ENCODE measurements at regions not wholly inside any gene's neighbourhood (a gene's known extent, or its start where the extent isn't known, plus 50 kb on each side); places are given as distances from the start of the nearest gene placed in this dataset.
A peak's percentile ranks its signal among the peaks of the same experiment; 100 is the strongest.
"Not testable (repeated sequence)": the region's sequence is repeated elsewhere in the genome, so short reads cannot be mapped to it uniquely, and the experiment has no call there.

GRCh38 chr2:239604861-239605260, 204.0 kb upstream of the HDAC4 start:
- DNase-seq (ENCODE audit: low read depth in 2 of 2), result no peak

- DNase-seq (ENCODE audit: low read depth in 2 of 2), result no peak
Observed at GRCh38 chr2:239603411-239604356, 202.9 kb upstream of the HDAC4 start.

GRCh38 chr2:239602290-239603282, 201.8 kb upstream of the HDAC4 start:
- DNase-seq (ENCODE audit: low read depth in 2 of 2), result no peak

- DNase-seq (ENCODE audit: low read depth in 2 of 2), result no peak
Observed at GRCh38 chr2:239601880-239602279, 201.1 kb upstream of the HDAC4 start.

GRCh38 chr2:239601201-239601851, 200.5 kb upstream of the HDAC4 start:
- no peak for DNase-seq (ENCODE audit: low read depth in 2 of 2)

GRCh38 chr2:239600650-239601049, 199.8 kb upstream of the HDAC4 start:
- no peak for DNase-seq (ENCODE audit: low read depth in 2 of 2)

- DNase-seq (ENCODE audit: low read depth in 2 of 2), result no peak
Observed at GRCh38 chr2:239600001-239600593, 199.3 kb upstream of the HDAC4 start.

GRCh38 chr2:239599299-239599698, 198.5 kb upstream of the HDAC4 start:
- no peak for DNase-seq (ENCODE audit: low read depth in 2 of 2)

GRCh38 chr2:239598732-239599090, 197.9 kb upstream of the HDAC4 start:
- DNase-seq (ENCODE audit: low read depth in 2 of 2), result no peak

GRCh38 chr2:239598011-239598731, 197.4 kb upstream of the HDAC4 start:
- DNase-seq (ENCODE audit: low read depth in 2 of 2), result peak in 1 of 2 donors; percentile 8

- no peak for DNase-seq (ENCODE audit: low read depth in 2 of 2)
Observed at GRCh38 chr2:239597216-239597615, 196.4 kb upstream of the HDAC4 start.

GRCh38 chr2:239596792-239597191, 196.0 kb upstream of the HDAC4 start:
- no peak for DNase-seq (ENCODE audit: low read depth in 2 of 2)

- no peak for DNase-seq (ENCODE audit: low read depth in 2 of 2)
Observed at GRCh38 chr2:239596253-239596652, 195.4 kb upstream of the HDAC4 start.

GRCh38 chr2:239595726-239596125, 194.9 kb upstream of the HDAC4 start:
- no peak for DNase-seq (ENCODE audit: low read depth in 2 of 2)

GRCh38 chr2:239594772-239595608, 194.2 kb upstream of the HDAC4 start:
- no peak for DNase-seq (ENCODE audit: low read depth in 2 of 2)

- no peak for DNase-seq (ENCODE audit: low read depth in 2 of 2)
Observed at GRCh38 chr2:239594019-239594771, 193.4 kb upstream of the HDAC4 start.

GRCh38 chr2:239593455-239593854, 192.6 kb upstream of the HDAC4 start:
- no peak for DNase-seq (ENCODE audit: low read depth in 2 of 2)

- not testable (repeated sequence) for DNase-seq (ENCODE audit: low read depth in 2 of 2)
Observed at GRCh38 chr2:239592629-239593290, 191.9 kb upstream of the HDAC4 start.
